HG02759 (cell line): ENCODE measurements at regions not wholly inside any gene's neighbourhood (a gene's known extent, or its start where the extent isn't known, plus 50 kb on each side); places are given as distances from the start of the nearest gene placed in this dataset.

Experiments
- ATAC-seq: cut with Tn5 transposase; IDR thresholded peaks from one replicate; pipeline ENCODE4 v1.9.1; 2021; ENCODE audit warnings: mild to moderate bottlenecking, moderate library complexity; ENCODE audit not compliant: unreplicated experiment

- ATAC-seq, result no peak
Observed at GRCh38 chr4:35835893-35836292, 408.4 kb downstream of the ARAP2 start.

GRCh38 chr4:35836596-35836995 lies 407.7 kb downstream of the ARAP2 start:
- ATAC-seq, result no peak

GRCh38 chr4:35867057-35867456 lies 377.3 kb downstream of the ARAP2 start:
- ATAC-seq, result no peak

- ATAC-seq, result no peak
Observed at GRCh38 chr4:35872273-35872672, 372.0 kb downstream of the ARAP2 start.

GRCh38 chr4:35879479-35879878 lies 364.8 kb downstream of the ARAP2 start:
- no peak for ATAC-seq

GRCh38 chr4:35883108-35883507 lies 361.2 kb downstream of the ARAP2 start:
- peak; percentile 54 for ATAC-seq

- no peak for ATAC-seq
Observed at GRCh38 chr4:35884714-35885480, 359.4 kb downstream of the ARAP2 start.

GRCh38 chr4:35897808-35898207 lies 346.5 kb downstream of the ARAP2 start:
- no peak for ATAC-seq

- no peak for ATAC-seq
Observed at GRCh38 chr4:35900286-35901243, 343.7 kb downstream of the ARAP2 start.

GRCh38 chr4:35912174-35912573 lies 332.1 kb downstream of the ARAP2 start:
- ATAC-seq, result peak; percentile 89

GRCh38 chr4:35918491-35918977 lies 325.8 kb downstream of the ARAP2 start:
- no peak for ATAC-seq

GRCh38 chr4:35925806-35926205 lies 318.5 kb downstream of the ARAP2 start:
- ATAC-seq, result peak; percentile 92

- no peak for ATAC-seq
Observed at GRCh38 chr4:35926788-35927187, 317.5 kb downstream of the ARAP2 start.

- no peak for ATAC-seq
Observed at GRCh38 chr4:35933901-35934300, 310.4 kb downstream of the ARAP2 start.

- ATAC-seq, result peak; percentile 43
Observed at GRCh38 chr4:35934320-35934981, 309.9 kb downstream of the ARAP2 start.

- ATAC-seq, result no peak
Observed at GRCh38 chr4:35938936-35939335, 305.4 kb downstream of the ARAP2 start.

GRCh38 chr4:35939751-35940150 lies 304.6 kb downstream of the ARAP2 start:
- no peak for ATAC-seq

- ATAC-seq, result no peak
Observed at GRCh38 chr4:35942092-35942491, 302.2 kb downstream of the ARAP2 start.

- ATAC-seq, result no peak
Observed at GRCh38 chr4:35943606-35944005, 300.7 kb downstream of the ARAP2 start.

- no peak for ATAC-seq
Observed at GRCh38 chr4:35948171-35948570, 296.1 kb downstream of the ARAP2 start.

- ATAC-seq, result no peak
Observed at GRCh38 chr4:35950442-35950841, 293.9 kb downstream of the ARAP2 start.
